PC-9 (cell line): ENCODE measurements at regions not wholly inside any gene's neighbourhood (a gene's known extent, or its start where the extent isn't known, plus 50 kb on each side); places are given as distances from the start of the nearest gene placed in this dataset.

Experiments used
- BruUV-seq: library from RNA; stranded (reverse); fragments of 400-500 nt; replicated peaks from 2 replicates; lab custom pipeline; 2021; lab: Mats Ljungman, UMichigan
- CTCF ChIA-PET: fragments of 300-600 bp; sonication (Branson Sonifier 250); formaldehyde crosslinking; loops from one replicate; lab custom pipeline; 2022; ENCODE audit warnings: antibody characterized with exemption; lab: Charles Lee
- POLR2A ChIA-PET: fragments of 300-600 bp; sonication (Branson Sonifier 250); formaldehyde crosslinking; loops from one replicate; lab custom pipeline; 2022; ENCODE audit warnings: antibody characterized with exemption; ENCODE audit not compliant: unreplicated experiment; lab: Charles Lee
- DNase-seq, 2 experiments: peaks; one replicate each; pipeline versions ENCODE4 v3.0.0 to v3.0.0-alpha.2; 2015 to 2022; ENCODE audit warnings: mixed read lengths in 1 of 2
- H2AFZ ChIP-seq: fragments of 200-600 bp; sonication (generic); 2 replicates; pipeline ENCODE4 v1.8.1; 2017; ENCODE audit warnings: antibody characterized with exemption
- H3F3A ChIP-seq: fragments of 200-600 bp; sonication (generic); 2 replicates; pipeline ENCODE4 v1.8.1; 2017; ENCODE audit warnings: antibody characterized with exemption, mild to moderate bottlenecking, low read depth; ENCODE audit not compliant: insufficient read depth
- H3K27ac ChIP-seq: fragments of 200-600 bp; sonication (generic); 2 replicates; pipeline ENCODE4 v1.6.1; 2016; ENCODE audit warnings: mixed run types
- H3K27me3 ChIP-seq: fragments of 200-600 bp; sonication (generic); 2 replicates; pipeline ENCODE4 v1.6.1; 2016; ENCODE audit warnings: low read depth, mixed run types; ENCODE audit not compliant: insufficient read depth
- H3K36me3 ChIP-seq: fragments of 200-600 bp; sonication (generic); 2 replicates; pipeline ENCODE4 v1.6.1; 2016; ENCODE audit warnings: low read depth, mixed run types
- H3K4me1 ChIP-seq: fragments of 200-600 bp; sonication (generic); replicated peaks from 2 replicates; pipeline ENCODE4 v1.6.1; 2016; ENCODE audit warnings: mixed run types; ENCODE audit not compliant: insufficient read depth
- H3K4me2 ChIP-seq: fragments of 200-600 bp; sonication (generic); 2 replicates; pipeline ENCODE4 v1.6.1; 2017; ENCODE audit warnings: mixed run types
- H3K4me3 ChIP-seq: fragments of 200-600 bp; sonication (generic); 2 replicates; pipeline ENCODE4 v1.6.1; 2016; ENCODE audit warnings: mixed run types
- H3K79me2 ChIP-seq: fragments of 200-600 bp; sonication (generic); 2 replicates; pipeline ENCODE4 v1.6.1; 2017; ENCODE audit warnings: low read depth, mixed run types
- H3K9me2 ChIP-seq: fragments of 200-600 bp; sonication (generic); 2 replicates; pipeline ENCODE4 v1.8.1; 2017; ENCODE audit warnings: mild to moderate bottlenecking; ENCODE audit not compliant: insufficient read depth
- H3K9me3 ChIP-seq: fragments of 200-600 bp; sonication (generic); 2 replicates; pipeline ENCODE4 v1.8.1; 2016; ENCODE audit warnings: low read depth; ENCODE audit not compliant: insufficient read depth
- H4K20me1 ChIP-seq: fragments of 200-600 bp; sonication (generic); 2 replicates; pipeline ENCODE4 v1.8.1; 2017; ENCODE audit not compliant: insufficient read depth
- CTCF ChIP-seq: fragments of 200-600 bp; sonication (generic); conservative IDR thresholded peaks from 2 replicates; pipeline ENCODE4 v1.6.1; 2017; ENCODE audit warnings: mixed run types, antibody characterized with exemption, mild to moderate bottlenecking, moderate library complexity
- EZH2 ChIP-seq: fragments of 200-600 bp; sonication (generic); IDR thresholded peaks from 2 replicates; pipeline ENCODE4 v1.8.0; 2017; ENCODE audit warnings: antibody characterized with exemption, low read depth
- intact Hi-C: fragments of 100-400 bp; cut with micrococcal nuclease; formaldehyde crosslinking; loops from one replicate; pipeline ENCODE4 v1.10.0; 2022; ENCODE audit not compliant: unreplicated experiment

GRCh38 chr6:119481976-119482375 lies 132.4 kb upstream of the MAN1A1 start:
- H3K27ac ChIP-seq, result no peak overlapping the region
- 0 out of 2 replicates have a peak, but pooled peaks cover 3% of the 10 kb centered on the region for H3K9me3 ChIP-seq
- POLR2A ChIA-PET, result no interaction called here
- no TSS peak for BruUV-seq
- H3K79me2 ChIP-seq, result no peaks in the 10 kb centered on the region
- peaks cover 16% of the 10 kb centered on the region for H3F3A ChIP-seq
- H3K4me3 ChIP-seq, result no peak overlapping the region
- no peak for TF ChIP-seq EZH2
- TF ChIP-seq CTCF, result no peak
- H3K27me3 ChIP-seq, result no peaks in the 10 kb centered on the region
- no peak for DNase-seq
- H4K20me1 ChIP-seq, result no peaks in the 10 kb centered on the region
- H3K36me3 ChIP-seq, result no peaks in the 10 kb centered on the region
- H3K9me2 ChIP-seq, result no peaks in the 10 kb centered on the region; the same call in 1 of the 2 replicates
- intact Hi-C loops, result loop anchor here (5.0 kb wide), 1 partner anchor 135 kb away; the partner anchor contains the start of gene MAN1A1
- peaks cover 29% of the 10 kb centered on the region for H3K4me1 ChIP-seq
- CTCF ChIA-PET, result no interaction called here
- H2AFZ ChIP-seq, result no peak overlapping the region
- H3K4me2 ChIP-seq, result no peak overlapping the region

GRCh38 chr6:119480961-119481497 lies 131.5 kb upstream of the MAN1A1 start:
- BruUV-seq, result no TSS peak
- DNase-seq, result no peak
- Histone ChIP-seq H3K9me2 (no peaks in the 10 kb centered on the region; the same call in 1 of the 2 replicates), H3K79me2 (no peaks in the 10 kb centered on the region), H3K9me3 (0 out of 2 replicates have a peak, but pooled peaks cover 3% of the 10 kb centered on the region), H3K27me3 (no peaks in the 10 kb centered on the region), H3F3A (peaks cover 16% of the 10 kb centered on the region), H2AFZ (no peak overlapping the region), H3K4me2 (no peak overlapping the region), H3K4me3 (no peak overlapping the region), H3K27ac (no peak overlapping the region), H4K20me1 (no peaks in the 10 kb centered on the region), H3K36me3 (no peaks in the 10 kb centered on the region), H3K4me1 (peaks cover 29% of the 10 kb centered on the region)
- intact Hi-C loops, result loop anchor here (5.0 kb wide), 1 partner anchor 134 kb away; the partner anchor contains the start of gene MAN1A1
- CTCF ChIA-PET, result no interaction called here
- no peak for TF ChIP-seq EZH2
- TF ChIP-seq CTCF, result no peak
- POLR2A ChIA-PET, result no interaction called here

- H3K79me2 ChIP-seq, result no peaks in the 10 kb centered on the region
- no peak overlapping the region for H3K4me3 ChIP-seq
- H3F3A ChIP-seq, result peaks cover 14% of the 10 kb centered on the region
- no peak for DNase-seq
- 0 out of 2 replicates have a peak, but pooled peaks cover 6% of the 10 kb centered on the region for H3K9me3 ChIP-seq
- no TSS peak for BruUV-seq
- intact Hi-C loops, result loop anchor here (5.0 kb wide), 1 partner anchor 133 kb away; the partner anchor contains the start of gene MAN1A1
- POLR2A ChIA-PET, result interaction anchor here (0.6 kb wide), 2 partner anchors 30 to 207 kb away, joined by 3 read pairs; no protein-coding TSS in a partner anchor
- H3K27me3 ChIP-seq, result no peaks in the 10 kb centered on the region
- CTCF ChIA-PET, result no interaction called here
- TF ChIP-seq EZH2 (no peak), CTCF (no peak)
- H3K36me3 ChIP-seq, result no peaks in the 10 kb centered on the region
- H2AFZ ChIP-seq, result no peak overlapping the region
- H3K27ac ChIP-seq, result no peak overlapping the region
- H4K20me1 ChIP-seq, result no peaks in the 10 kb centered on the region
- H3K9me2 ChIP-seq, result no peaks in the 10 kb centered on the region; the same call in 1 of the 2 replicates
- no peak overlapping the region for H3K4me2 ChIP-seq
- peaks cover 25% of the 10 kb centered on the region for H3K4me1 ChIP-seq
These were observed 130.5 kb upstream of the MAN1A1 start for GRCh38 chr6:119479860-119480655.
